ENCODE measurements at regions not wholly inside any gene's neighbourhood (a gene's known extent, or its start where the extent isn't known, plus 50 kb on each side); places are given as distances from the start of the nearest gene placed in this dataset.
"Not testable (repeated sequence)": the region's sequence is repeated elsewhere in the genome, so short reads cannot be mapped to it uniquely, and the experiment has no call there.

DNA sequence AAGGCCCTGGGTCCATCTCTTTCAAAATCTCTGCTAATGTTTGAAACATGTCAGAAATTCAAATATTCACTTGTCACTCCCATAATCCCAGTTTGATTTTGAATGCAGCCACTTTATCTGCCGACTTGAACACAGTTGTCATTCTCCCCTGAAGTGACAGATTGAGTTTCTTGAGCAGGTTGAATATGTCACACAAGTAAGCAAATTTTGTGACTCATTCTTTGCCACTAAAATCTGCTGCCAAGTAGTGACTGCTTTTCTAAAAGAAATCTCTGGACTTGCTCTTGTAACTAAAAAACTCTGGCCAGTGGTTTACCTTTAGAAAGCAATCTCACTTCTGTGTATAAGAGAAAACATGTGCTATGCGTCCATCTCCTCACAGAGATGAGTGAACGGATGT lies 357.1 kb downstream of the LMO7 start:
- no peak for DNase-seq

DNA sequence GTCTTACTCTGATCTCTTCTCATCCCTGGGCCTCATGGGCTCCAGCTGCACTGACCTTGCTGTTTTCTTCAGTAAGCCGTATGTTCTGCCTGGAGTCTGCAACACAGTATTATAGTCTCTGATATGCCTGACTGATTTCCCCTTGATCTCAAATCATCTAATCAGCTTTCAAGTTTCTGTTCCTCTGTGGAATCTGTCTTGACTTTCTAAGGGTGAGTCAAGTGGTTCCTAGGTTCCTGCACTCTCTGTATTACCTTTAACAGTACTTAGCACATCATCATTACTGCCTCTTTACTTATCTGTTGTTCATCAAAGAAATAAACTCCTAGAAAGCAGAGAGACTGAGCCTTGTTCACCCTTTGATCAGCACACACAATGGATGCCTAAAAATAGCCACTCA lies 350.7 kb downstream of the LMO7 start:
- no peak for DNase-seq

DNA sequence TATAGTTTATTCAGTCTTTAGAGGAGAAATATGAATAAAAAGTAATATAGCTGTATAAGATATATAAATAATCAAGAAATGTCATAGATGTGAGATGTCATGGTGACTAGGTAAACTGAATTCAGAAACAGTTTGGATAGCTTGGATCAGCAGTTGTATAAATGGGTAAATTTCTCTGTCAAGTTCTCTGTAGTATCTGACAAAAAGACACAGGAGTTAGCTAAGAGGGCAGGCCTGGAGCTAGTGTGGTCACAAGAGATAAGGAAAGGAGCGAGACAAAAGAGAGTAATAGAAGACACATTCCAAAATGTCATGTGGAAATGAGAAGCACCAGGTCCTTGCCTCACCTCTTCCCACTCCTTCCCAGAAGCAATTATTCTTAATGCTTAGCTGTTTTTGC lies 349.0 kb downstream of the LMO7 start:
- no peak for DNase-seq

DNA sequence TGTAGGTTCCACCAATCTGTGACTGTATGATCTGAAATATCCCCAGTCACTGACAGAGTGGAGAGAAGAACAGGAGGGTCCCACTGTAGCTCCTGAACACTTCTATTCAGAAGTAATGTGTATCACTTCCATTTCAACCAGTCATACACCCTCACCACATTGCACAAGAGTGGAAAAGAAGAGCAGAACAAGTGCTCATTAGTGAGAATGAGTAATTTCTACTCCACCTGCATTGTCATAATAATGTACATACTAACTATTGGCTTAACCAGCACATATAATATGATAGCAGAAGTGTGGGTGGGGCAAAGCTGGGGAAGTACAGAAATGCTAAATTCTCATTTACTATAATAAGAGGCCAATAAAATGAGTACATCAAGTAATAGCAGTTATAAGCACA lies 342.7 kb downstream of the LMO7 start:
- no peak for DNase-seq

DNA sequence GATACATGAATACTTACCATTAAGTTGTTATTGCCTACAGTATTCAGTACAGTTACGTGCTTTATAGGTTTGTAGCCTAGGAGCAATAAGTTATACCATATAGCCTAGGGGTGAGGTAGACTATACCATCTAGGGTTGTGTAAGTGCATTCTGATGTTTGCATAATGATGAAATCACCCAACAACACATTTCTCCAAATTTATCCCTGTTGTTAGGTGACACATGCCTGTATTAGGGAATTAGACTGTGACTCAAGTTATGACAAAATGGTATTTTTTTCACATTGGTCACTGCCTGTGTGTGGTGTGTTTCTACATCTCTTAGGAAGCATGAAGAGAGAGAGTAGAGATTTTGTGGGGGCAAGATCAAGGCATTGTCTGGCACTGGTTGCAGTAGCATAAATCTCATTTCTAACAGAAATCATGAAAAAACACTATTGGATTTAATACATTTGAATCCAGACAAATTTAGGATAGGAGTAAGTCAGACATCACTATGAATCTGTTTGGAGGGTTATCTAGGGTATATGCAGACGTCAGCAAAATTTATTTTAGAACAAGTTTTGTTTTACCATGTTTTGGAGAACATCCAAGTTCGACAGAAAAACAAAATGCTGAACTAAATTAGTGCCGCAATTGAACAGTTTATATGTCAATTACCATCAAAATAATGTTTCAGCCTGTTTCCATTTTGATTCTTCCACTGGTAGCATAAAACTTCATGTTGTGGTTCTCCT lies 332.1 kb downstream of the LMO7 start:
- no peak for DNase-seq

DNA sequence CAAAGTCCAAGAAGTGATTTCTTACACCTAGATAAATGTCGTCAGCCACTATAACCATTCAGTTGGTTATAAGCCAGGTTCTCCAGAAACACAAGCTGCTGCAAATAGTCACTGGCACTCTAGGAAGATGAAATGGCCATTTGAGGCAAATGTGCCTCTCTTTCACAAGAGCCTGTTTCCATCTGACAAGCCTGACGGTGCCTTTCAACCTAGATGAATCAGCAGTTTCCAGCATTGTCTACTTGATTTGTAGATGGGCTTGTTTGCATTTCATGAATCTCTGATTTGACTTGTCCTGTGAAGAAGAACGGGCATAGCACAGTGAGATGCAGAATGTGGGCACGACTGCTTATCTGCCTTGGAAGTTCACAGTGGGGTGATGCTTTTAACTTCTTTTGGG lies 327.2 kb downstream of the LMO7 start:
- DNase-seq = no peak

DNA sequence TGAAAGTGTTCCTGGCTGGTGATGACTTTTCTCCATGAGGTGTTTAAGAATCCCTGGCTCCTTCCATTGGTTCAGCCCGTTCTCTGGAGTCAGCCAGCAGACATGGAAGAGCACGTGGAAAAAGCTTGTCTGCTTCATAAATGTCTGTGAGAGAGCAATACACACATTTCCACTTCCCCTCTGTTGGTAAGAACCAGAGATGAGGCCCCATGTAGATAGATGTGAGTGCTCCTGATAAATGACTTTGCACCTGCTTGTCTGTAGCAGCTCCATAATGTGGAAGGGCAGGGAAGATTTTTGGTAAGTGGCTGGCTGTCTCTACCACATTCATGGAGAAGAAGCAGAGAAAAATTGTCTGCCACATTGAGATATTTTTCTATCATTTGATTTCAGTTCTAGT lies 325.8 kb downstream of the LMO7 start:
- DNase-seq = no peak

DNA sequence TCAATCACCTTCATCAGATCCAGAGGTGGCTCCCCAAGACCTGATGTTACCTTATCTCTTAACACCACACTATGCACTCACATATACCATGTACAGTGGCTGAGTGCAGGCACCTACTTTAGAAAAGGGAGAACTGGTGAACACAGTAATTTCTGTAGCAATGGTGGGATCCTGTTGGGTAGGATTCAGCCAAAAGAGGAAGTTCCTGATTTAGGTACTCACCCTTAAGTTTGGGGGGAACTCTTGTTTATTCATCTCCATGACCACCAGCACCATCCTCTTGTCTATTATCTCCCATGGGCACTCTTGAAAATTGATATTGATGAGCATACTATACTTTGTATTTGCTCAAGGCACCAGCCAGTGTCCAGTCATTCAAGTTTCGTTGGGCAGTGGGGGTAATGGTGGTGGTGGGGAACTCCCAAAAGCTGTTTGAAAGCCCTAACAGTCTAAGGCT lies 324.4 kb downstream of the LMO7 start:
- no peak for DNase-seq

DNA sequence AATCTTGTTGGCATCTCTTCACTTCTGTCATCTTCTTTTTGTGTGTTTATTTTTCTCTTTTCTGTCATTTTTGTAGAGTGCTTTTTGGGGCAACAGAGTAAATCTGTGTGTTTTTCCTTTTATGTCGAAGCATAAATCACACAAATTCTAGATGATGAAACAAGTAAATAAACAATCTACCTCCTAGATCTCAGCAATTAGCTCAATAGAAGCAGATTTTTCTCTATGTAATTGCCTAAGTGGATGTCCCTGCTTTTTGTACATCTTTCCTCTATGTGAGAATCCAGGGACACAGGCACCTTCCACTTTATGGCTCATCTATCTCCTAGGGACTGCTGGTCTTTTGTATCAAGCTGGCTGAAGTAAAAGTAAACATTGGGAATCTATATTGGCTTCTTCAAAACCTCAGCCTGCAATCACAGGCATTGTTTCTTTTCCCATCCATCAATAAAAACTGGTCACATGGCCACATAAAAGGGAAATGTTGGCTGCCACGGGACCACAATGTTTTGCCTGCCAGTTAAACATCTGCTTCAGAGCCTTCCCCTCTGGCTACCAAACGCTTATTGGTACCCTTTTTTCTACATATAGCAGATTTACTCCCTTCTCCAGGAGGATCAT lies 323.8 kb downstream of the LMO7 start:
- no peak for DNase-seq

DNA sequence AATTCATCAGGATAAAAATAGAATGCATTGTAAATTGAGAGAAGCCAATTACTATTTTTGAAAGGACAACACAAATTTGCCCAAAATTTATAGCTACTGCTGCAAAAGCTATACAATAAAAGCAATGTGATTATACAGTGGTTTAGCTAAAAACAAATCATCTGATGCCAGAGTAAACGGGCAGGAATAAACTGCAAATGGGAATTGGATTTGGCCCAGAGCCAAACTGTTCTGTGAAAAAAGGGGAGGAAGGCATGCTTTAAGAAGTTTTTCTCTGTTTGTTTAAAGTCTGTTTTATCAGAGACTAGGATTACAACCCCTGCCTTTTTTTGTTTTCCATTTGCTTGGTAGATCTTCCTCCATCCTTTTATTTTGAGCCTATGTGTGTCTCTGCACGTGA lies 317.5 kb downstream of the LMO7 start:
- not testable (repeated sequence) for DNase-seq

DNA sequence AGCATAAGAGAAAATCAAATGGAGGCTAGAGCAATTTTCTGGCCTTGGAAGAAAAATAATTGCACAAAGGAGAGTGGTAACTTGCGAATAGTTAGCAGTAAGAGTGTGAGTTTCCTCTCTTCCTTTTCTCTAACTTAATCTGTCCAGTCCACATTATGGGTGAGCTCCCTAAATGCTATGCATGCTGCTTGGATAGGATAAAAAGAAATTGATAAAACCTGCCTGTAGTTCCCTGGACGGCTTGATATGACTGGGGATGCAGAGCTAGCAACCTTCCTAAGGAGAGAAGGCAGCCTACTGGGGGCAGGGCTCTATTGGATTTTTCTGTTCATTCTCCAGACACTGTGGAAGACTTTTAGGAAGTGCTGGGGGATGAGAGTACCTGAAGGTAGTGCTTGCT lies 311.3 kb downstream of the LMO7 start:
- DNase-seq = no peak

DNA sequence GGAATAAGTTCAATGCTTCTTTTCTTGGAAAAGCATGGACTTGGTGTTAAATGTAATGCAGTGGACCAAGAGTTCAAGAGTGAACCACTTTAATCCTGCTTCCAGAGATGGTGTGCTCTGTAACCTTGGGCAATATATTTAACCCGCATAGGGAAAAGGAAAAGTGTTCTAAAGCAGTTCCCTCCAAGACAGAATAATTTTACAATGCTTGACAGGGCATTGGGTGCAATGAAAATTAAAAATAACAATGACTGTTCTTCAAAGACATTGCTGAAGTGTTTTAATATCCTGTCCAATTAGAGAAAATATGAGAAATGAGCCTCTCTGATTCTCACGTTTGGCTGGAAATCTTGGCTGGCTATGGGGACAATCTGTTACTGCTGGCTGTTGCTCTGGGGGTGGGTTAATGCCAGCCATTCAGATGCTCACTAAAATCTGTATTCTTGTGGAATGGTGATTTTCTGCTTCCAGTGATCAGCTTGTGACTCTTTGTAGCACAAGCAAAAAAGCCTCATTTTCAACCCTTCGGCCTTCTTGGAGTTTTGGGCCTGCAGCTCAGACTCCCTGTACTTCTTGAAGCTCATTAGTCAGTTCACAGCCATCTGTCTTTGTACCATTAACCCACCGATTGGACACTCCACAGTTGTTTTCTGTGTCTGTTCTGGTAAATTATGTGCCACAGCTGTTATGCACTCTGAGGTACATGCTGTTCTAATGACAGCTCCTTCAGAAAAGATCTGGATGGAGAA lies 310.6 kb downstream of the LMO7 start:
- no peak for DNase-seq

DNA sequence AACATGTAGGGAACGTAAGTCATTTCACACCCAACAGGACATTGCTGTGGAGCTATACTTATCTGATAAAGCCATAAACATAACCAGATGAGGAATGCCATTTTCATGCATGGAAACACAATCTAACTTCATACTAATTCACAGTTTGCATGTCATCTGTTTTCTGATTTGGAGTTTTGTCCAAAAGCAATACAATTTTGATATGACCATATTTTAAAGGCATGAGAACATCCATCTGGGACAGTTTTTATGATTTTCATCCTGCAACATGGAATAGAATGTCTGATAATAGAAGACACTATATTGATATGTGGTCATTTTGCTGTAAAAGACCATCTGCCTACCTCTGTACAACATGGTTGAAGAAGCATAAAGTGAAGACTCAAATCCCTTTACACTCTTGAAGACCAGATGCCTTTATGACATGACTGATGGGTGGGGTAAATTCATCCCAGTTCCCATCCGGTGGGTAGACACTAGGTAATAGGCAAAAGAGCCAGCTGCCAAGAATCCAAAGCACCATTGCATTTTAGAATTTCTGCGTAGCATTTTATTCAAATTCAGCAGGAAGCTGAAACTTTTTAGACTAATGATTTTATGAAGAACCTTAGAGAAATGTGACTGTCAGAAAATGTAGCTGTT lies 309.8 kb downstream of the LMO7 start:
- DNase-seq = no peak

DNA sequence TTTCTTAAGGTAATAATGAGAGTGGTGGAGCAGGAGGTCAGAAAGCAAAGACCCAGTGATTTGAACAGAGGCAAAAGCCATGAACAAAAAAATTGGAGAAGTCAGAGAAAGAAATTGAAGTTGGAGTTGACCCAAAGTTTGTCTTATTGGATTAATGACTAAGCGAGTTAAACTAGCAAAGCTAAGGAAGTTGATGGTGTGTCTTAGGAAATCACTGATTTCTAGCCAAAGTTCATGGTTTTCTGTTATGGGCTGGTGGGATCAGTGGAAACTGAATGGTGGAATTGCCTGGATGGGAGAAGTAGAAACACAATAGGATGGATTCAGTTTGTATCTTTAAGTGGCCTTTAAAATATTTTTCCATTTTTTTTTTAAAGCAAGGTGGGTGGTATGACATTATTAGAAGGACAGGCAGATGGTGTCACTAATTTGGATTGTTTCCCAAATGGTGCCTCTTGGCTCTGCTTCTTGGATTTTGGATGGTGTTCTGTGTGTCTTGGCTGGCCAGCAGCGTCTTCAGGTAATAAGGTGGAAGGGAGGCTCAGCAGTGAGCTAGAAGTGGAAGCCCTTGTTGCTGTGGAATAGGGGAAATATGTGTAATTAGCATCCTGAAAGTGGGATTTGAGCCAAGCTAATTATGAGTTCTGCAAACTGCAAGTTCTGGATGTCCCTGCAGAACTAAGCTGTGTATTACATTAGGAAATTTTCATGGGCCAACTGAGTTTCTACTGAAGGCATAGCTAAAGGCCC lies 302.9 kb downstream of the LMO7 start:
- DNase-seq = no peak

DNA sequence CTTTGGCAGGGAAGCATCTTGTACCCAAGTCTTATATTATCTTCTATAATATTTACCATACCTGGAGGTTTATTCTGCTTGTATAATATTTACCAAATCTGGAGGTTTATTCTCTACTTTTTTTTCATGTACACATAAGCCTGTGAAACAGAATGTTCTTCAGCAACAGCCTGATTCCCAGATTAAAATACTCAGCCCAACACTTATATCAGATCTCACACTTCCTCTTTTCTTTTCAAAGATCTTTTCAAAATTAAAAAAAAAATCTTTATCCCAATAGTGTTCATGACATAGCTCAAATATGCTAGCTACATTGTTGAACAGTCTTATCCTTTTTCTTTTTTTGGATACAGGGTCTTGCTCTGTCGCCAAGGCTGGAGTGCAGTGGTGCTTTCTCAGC lies 300.7 kb downstream of the LMO7 start:
- no peak for DNase-seq

DNA sequence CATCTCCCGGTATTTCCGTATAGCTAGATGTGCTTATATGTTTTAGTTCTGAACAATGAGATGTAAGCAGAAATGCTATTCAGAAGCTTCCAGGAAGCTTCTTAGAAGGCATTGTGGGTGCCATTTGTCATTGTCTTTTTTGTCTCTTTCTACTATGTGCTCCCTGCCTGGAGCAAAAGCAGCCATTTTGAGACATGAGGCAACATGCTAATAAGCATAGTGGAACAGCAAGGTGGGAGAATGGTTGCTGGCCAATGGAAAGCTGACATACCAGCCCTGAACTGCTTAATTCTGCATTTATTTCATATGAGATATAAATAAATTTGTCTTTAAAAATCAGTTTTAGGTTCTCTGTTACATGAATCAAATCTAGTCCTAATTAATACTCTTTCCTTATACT lies 299.7 kb downstream of the LMO7 start:
- no peak for DNase-seq

DNA sequence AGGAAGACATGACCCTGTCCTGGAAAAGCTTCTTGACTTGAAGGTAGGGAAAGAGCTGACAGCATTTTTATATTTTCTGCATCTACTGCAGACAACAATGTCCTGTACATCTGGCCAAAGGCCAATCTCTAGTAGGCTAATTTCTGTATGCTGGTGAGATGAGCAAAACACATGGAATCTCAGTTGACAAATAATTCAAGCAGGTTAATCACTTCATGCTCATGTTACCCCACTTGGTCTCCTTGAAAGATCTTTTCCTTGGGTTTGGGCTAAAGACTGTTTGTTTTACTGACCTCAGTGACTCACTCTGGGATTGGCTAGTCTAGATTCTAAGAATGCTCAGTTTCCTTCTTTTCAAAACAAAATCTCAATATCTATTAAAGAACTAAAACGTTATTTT lies 298.8 kb downstream of the LMO7 start:
- DNase-seq = no peak

DNA sequence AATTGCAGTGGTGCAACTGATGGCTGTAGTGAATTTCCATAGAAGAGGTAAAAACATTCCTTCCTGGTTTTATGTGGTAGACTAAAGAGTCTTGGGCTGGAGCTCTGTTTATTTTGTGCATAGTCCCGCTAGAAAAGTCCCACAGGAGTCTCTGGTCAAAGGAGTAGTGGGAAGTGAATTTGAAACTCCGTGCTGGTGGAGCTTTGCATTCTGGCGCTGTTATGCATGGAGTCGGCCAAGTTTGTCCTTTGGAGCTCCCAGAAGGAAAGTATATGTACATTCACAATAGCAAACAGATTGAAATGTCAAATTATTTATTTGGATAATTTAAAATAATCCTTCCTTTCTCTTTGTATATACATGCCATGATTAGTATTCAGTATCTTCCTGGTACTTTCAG lies 296.5 kb downstream of the LMO7 start:
- DNase-seq = no peak

DNA sequence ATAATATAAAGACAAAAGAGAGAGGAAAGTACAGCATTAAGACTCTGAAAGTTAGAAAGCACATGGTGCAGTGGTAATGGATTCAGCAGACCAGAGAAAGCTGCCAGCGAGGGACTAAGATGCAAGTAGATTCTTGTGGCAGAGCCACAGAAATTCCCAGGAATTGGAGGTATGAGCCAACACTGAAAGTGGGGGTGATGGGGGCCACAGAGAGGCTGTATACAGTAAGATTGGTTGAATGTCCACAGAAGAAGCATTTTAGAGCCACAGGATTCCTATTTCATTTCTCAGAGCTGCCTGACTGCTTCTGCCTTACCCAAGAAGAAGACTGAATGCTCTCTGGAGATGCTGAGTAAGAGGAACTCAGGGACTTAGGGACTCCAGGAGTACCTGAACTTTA lies 295.0 kb downstream of the LMO7 start:
- no peak for DNase-seq

DNA sequence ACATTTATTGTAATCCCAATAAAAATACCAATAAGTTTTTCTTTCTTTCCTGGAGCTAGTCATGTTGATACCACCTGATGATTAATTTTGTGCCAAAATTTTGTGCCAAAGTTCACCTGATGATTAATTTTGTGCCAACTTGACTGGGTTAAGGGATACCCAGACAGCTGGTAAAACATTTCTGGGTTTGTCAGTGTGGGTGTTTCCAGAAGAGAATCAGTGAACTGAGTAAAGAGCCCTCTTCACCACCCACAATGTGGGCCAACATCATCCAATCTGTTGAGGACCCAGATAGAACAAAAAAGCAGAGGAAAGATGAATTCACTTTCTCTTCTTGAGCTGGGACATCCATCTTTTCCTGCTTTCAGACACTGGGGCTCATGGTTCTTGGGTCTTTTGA lies 292.9 kb downstream of the LMO7 start:
- no peak for DNase-seq

DNA sequence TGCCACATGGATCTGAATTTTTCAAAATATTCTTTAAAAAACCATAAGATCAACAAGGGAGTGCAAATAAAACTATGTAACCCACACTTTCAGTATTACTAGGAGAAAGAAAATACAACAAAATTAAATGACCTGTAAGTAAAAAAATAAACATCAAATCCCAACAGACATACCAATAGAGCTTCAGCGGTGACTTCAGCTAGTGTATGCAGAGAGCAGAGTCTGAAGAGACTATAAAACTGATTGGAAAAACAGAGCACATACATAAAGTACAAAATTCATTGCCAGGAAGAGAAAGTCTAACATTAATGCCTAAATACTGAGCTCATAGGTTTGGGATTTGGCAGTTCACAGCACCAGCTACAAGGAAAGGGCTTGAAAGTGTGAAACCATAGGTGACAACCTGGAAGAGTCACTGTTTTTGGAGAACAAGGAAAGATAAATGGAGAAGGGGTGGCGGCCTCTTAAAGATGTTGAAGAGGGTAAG lies 291.1 kb downstream of the LMO7 start:
- no peak for DNase-seq

DNA sequence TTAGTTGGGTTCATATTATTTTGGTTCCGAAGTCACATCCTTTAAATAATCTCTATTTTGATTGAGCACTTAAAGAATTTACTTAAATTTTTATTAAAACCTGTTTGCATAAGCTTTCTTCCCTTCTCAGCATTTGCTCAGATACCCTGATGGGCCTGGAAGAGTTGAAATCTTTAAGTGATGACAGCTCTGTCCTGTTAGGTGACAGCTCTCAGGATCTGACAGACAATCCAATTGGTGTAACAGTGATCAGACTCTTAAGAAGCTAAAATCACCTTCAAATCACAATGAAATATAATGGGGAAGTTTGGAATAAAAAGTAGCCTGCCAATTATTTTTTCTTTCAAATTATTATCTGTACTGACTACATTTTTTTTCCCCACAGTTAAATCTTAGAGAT lies 284.4 kb downstream of the LMO7 start:
- no peak for DNase-seq

DNA sequence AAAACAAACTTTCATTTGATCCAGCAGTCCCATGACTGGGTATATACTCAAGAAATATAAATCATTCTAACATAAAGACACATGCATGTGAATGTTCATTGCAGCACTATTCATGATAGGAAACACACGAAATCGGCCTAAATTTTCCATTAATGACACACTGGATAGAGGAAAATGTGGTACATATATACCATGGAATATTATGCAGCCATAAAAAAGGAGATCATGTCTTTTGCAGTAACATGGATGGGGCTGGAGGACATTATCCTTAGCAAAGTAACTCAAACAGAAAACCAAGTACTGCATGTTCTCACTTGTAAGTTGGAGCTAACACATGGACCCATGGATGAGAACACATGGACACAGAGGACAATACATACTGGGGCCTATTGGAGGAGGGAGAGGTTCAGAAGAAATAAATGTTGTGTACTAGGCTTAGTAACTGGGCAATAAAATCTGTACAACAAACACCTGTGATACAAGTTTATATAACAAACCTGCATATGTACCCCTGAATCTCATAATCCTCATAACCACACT lies 283.6 kb downstream of the LMO7 start:
- no peak for DNase-seq

Measured in NCI-H1048 (cell line).